ENCODE measurements at regions not wholly inside any gene's neighbourhood (a gene's known extent, or its start where the extent isn't known, plus 50 kb on each side); places are given as distances from the start of the nearest gene placed in this dataset.
A peak's percentile ranks its signal among the peaks of the same experiment; 100 is the strongest.

DNA sequence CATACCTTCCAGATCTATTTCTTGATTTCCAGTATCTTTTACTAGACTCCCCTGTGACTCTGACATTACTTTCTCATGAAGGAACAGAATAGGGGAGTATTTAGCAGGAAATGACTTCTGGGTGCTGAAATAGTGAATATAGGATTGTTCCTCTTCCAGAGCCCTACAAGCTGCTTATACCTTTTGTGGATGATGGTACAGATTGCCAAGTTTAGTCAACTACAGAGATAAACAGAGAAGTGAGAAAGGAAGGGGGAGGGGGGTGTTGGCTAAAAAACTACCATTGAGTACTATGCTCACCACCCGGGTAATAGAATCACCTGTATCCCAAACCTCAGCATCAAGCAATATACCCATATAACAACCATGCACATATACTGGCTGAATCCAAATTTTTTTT lies 298.3 kb upstream of the GPR149 start:
- Histone ChIP-seq H3K9ac (ENCODE audit: low read length) (no peak overlapping the region), H3K4me3 (ENCODE audit: low read length) (no peak overlapping the region), H3K4me2 (ENCODE audit: low read length) (peak overlapping the region; percentile 53), H3K36me3 (replicated peaks; ENCODE audit: low read depth, low read length) (no peaks in the 10 kb centered on the region), H3K4me1 (ENCODE audit: low read length) (peaks cover 15% of the 10 kb centered on the region), H3K9me3 (ENCODE audit: insufficient read depth, low read length) (peaks cover 6% of the 10 kb centered on the region; the same call in 1 of the 2 replicates), H3K27me3 (ENCODE audit: low read depth, low read length) (no peaks in the 10 kb centered on the region), H3K27ac (ENCODE audit: low read length) (peak overlapping the region; percentile 22; the same call in 1 of the 2 replicates), H4K20me1 (ENCODE audit: insufficient read depth, low read length) (no peaks in the 10 kb centered on the region), H2AFZ (ENCODE audit: low read depth, low read length) (no peak overlapping the region), H3K79me2 (ENCODE audit: low read length) (no peaks in the 10 kb centered on the region)
- no peak for TF ChIP-seq EZH2phosphoT487 (IDR thresholded peaks at IDR 0.05; ENCODE audit: low read depth)
- TF ChIP-seq, protein P1, sequence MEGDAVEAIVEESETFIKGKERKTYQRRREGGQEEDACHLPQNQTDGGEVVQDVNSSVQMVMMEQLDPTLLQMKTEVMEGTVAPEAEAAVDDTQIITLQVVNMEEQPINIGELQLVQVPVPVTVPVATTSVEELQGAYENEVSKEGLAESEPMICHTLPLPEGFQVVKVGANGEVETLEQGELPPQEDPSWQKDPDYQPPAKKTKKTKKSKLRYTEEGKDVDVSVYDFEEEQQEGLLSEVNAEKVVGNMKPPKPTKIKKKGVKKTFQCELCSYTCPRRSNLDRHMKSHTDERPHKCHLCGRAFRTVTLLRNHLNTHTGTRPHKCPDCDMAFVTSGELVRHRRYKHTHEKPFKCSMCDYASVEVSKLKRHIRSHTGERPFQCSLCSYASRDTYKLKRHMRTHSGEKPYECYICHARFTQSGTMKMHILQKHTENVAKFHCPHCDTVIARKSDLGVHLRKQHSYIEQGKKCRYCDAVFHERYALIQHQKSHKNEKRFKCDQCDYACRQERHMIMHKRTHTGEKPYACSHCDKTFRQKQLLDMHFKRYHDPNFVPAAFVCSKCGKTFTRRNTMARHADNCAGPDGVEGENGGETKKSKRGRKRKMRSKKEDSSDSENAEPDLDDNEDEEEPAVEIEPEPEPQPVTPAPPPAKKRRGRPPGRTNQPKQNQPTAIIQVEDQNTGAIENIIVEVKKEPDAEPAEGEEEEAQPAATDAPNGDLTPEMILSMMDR (IDR thresholded peaks at IDR 0.05; ENCODE audit: low read depth, low read length), result no peak

DNA sequence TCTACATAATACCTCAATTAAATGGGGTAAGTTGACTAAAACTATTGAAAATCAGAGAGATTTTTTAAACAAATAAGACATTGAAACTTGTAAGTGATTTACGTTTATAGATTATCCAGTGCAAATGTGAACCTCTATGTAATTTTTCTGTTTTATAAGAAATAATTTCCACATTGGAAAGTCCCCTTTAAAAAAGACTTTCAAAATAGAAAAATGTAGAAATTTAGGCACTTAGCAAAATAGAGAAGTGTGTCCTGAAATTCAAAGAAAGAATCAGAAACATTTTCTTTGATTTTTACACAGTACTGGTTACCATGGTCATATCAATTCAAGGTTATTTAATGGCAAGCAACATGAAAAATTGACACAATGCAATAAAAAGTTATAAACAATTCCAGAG lies 290.9 kb upstream of the GPR149 start:
- no peak overlapping the region for H3K9ac ChIP-seq (ENCODE audit: low read length)
- H3K27ac ChIP-seq (ENCODE audit: low read length), result no peak overlapping the region
- H2AFZ ChIP-seq (ENCODE audit: low read depth, low read length), result no peak overlapping the region
- H3K4me2 ChIP-seq (ENCODE audit: low read length), result no peak overlapping the region
- no peaks in the 10 kb centered on the region; the same call in 1 of the 2 replicates for H3K4me1 ChIP-seq (ENCODE audit: low read length)
- no peaks in the 10 kb centered on the region for H3K79me2 ChIP-seq (ENCODE audit: low read length)
- TF ChIP-seq EZH2phosphoT487 (IDR thresholded peaks at IDR 0.05; ENCODE audit: low read depth), result no peak
- TF ChIP-seq, protein P1 (IDR thresholded peaks at IDR 0.05; ENCODE audit: low read depth, low read length), result no peak
- H3K9me3 ChIP-seq (ENCODE audit: insufficient read depth, low read length), result no peaks in the 10 kb centered on the region
- H3K4me3 ChIP-seq (ENCODE audit: low read length), result no peak overlapping the region
- H4K20me1 ChIP-seq (ENCODE audit: insufficient read depth, low read length), result no peaks in the 10 kb centered on the region
- no peaks in the 10 kb centered on the region for H3K27me3 ChIP-seq (ENCODE audit: low read depth, low read length)
- no peaks in the 10 kb centered on the region for H3K36me3 ChIP-seq (replicated peaks; ENCODE audit: low read depth, low read length)

DNA sequence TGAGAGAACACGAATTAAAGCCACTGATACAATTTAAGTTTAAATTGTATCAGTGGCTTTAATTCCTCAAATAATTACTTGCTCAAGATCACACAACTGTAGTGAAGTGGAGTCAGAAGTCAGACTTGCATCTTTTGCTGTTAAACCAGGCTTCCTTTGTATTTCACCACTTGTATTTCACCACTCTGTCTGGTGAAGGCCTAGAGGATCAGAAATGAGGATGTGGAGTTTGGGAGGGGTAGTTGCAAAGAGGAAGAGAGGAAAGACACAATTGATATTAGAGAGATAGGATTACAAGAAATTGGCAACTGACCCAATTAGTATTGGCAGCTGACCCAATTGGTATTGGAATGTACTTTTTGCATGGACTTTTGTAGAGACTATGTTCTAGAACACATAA lies 288.1 kb upstream of the GPR149 start:
- Histone ChIP-seq H3K36me3 (replicated peaks; ENCODE audit: low read depth, low read length) (no peaks in the 10 kb centered on the region), H3K4me3 (ENCODE audit: low read length) (no peak overlapping the region), H3K4me1 (ENCODE audit: low read length) (peaks cover 10% of the 10 kb centered on the region), H4K20me1 (ENCODE audit: insufficient read depth, low read length) (no peaks in the 10 kb centered on the region), H3K4me2 (ENCODE audit: low read length) (no peak overlapping the region), H3K9ac (ENCODE audit: low read length) (no peak overlapping the region), H3K79me2 (ENCODE audit: low read length) (no peaks in the 10 kb centered on the region), H3K27ac (ENCODE audit: low read length) (no peak overlapping the region), H3K9me3 (ENCODE audit: insufficient read depth, low read length) (no peaks in the 10 kb centered on the region), H3K27me3 (ENCODE audit: low read depth, low read length) (no peaks in the 10 kb centered on the region), H2AFZ (ENCODE audit: low read depth, low read length) (no peak overlapping the region)
- TF ChIP-seq EZH2phosphoT487 (IDR thresholded peaks at IDR 0.05; ENCODE audit: low read depth), result no peak
- TF ChIP-seq, protein P1 (IDR thresholded peaks at IDR 0.05; ENCODE audit: low read depth, low read length), result no peak

DNA sequence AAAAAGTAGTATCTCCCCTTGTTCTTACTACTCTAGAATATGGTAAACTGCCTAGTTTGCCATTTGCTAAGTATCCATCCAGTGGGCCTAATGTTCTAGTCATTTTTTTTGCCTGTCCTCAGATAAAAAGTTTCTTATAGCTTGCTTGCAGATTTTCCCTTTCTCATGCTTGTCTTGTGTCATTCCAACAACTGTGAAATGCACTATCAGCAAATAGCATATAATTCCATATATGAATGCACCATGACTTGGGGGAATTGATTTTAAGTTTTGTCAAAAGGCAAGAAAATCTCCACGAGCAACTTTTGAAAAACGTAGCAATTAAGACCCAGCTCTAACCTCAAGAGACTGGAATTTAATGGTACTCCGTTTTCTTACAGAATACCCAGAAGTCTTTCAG lies 286.2 kb upstream of the GPR149 start:
- TF ChIP-seq, protein P1 (IDR thresholded peaks at IDR 0.05; ENCODE audit: low read depth, low read length), result no peak
- no peak for TF ChIP-seq EZH2phosphoT487 (IDR thresholded peaks at IDR 0.05; ENCODE audit: low read depth)
- Histone ChIP-seq H4K20me1 (ENCODE audit: insufficient read depth, low read length) (no peaks in the 10 kb centered on the region), H3K4me3 (ENCODE audit: low read length) (no peak overlapping the region), H3K27ac (ENCODE audit: low read length) (no peak overlapping the region), H3K4me2 (ENCODE audit: low read length) (no peak overlapping the region), H3K4me1 (ENCODE audit: low read length) (peaks cover 10% of the 10 kb centered on the region), H3K9me3 (ENCODE audit: insufficient read depth, low read length) (no peaks in the 10 kb centered on the region), H3K79me2 (ENCODE audit: low read length) (no peaks in the 10 kb centered on the region), H3K27me3 (ENCODE audit: low read depth, low read length) (no peaks in the 10 kb centered on the region), H3K9ac (ENCODE audit: low read length) (no peak overlapping the region), H3K36me3 (replicated peaks; ENCODE audit: low read depth, low read length) (no peaks in the 10 kb centered on the region), H2AFZ (ENCODE audit: low read depth, low read length) (no peak overlapping the region)
